Spleen (tissue), 3 donors: ENCODE measurements at regions not wholly inside any gene's neighbourhood (a gene's known extent, or its start where the extent isn't known, plus 50 kb on each side); places are given as distances from the start of the nearest gene placed in this dataset.

ENCODE experiments used
- POLR2A ChIP-seq, 3 donors: fragments of 450-650 bp; IDR thresholded peaks; one replicate each; pipeline ENCODE4 v1.5.1; 2017; ENCODE audit warnings: antibody characterized with exemption in 3 of 3, mild to moderate bottlenecking in 1 of 3
- POLR2AphosphoS5 ChIP-seq, 3 donors: sonication (generic); formaldehyde crosslinking; IDR thresholded peaks; one replicate each; pipeline ENCODE4 v1.5.1; 2017; ENCODE audit warnings: antibody characterized with exemption in 3 of 3

DNA sequence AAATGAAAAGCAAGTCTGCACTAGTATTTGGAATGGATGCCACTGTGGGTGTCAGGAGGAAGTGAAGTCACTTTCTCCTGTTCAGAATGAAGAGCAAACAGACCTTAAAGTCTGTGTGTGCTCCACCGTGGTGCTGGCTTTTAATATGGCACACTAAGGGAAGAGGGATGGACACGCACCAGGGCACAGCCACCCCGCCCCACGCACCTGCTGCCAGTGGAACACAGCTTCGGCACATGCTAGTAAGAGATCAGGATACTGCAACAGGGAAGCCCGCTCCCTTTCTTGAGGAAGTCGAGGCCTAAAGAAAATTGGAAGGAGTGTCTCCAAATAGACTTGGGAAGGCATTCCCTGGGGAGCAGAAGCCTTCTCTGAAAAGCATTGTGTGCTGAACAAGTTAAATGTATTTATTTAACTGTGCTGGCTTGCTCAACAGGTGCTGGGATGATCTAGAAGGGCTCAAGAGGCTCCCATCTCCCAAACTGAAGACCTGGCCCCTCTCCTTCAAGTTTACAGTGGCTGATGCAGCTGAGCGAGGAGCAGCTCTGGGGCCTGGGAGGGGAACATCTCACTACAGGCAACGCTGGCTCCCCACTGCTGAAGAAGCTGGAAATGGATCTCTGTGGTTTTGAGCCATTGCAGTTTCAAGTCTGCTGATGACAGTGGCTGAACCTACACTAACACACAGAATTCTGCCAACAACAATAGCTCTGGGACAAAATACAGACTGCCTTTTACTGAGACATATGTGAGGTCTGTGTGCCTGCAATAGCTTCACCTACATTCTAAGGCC, 504.6 kb upstream of the B3GAT1 start:
- TF ChIP-seq POLR2A (IDR thresholded peaks at IDR 0.05): no peak
- TF ChIP-seq POLR2AphosphoS5 (IDR thresholded peaks at IDR 0.05): no peak
